A549 (cell line): ENCODE measurements at regions not wholly inside any gene's neighbourhood (a gene's known extent, or its start where the extent isn't known, plus 50 kb on each side); places are given as distances from the start of the nearest gene placed in this dataset.

Source experiments
- ATAC-seq, 2 experiments: fragments of 200-7000 bp in 1 of 2; fragments of >200 bp in 1 of 2; cut with Nextera tagmentation in 1 of 2; cut with Tn5 transposase in 1 of 2; 3 replicates each; pipeline versions ENCODE4 v1.8.0 to v1.9.1; 2018 to 2020; ENCODE audit warnings: mild to moderate bottlenecking in 1 of 2, moderate library complexity in 1 of 2
- CTCF ChIA-PET: fragments of 300-600 bp; sonication (Branson Sonifier 250); formaldehyde crosslinking; extraction: SDS; loops from one replicate; lab custom pipeline; 2021; ENCODE audit warnings: antibody characterized with exemption, inconsistent platforms; lab: Yijun Ruan, JAX
- POLR2A ChIA-PET: fragments of 350-600 bp; formaldehyde crosslinking; extraction: SDS; loops from one replicate; lab custom pipeline; 2021; ENCODE audit warnings: antibody characterized with exemption, inconsistent platforms; lab: Yijun Ruan, JAX
- DNase-seq, 2 experiments: peaks; one replicate each; pipeline versions ENCODE4 v3.0.0 to v3.0.0-alpha.2; 2011 to 2016; ENCODE audit warnings: low read depth in 1 of 2, low spot score in 1 of 2
- FAIRE-seq: peaks from 2 replicates; lab custom pipeline; 2011; peaks lifted over from hg19 to GRCh38; lab: Jason Lieb, UNC
- H3K27ac ChIP-seq, 2 experiments: fragments of >200 bp; sonication (Bioruptor Twin); formaldehyde crosslinking; 3 replicates each; pipeline ENCODE4 v1.5.1; 2016 to 2017
- H3K4me1 ChIP-seq: fragments of >200 bp; sonication (Bioruptor Twin); formaldehyde crosslinking; 3 replicates; pipeline ENCODE4 v1.6.1; 2016
- H3K4me2 ChIP-seq: fragments of >200 bp; sonication (Bioruptor Twin); formaldehyde crosslinking; 3 replicates; pipeline ENCODE4 v1.6.1; 2016
- H3K4me3 ChIP-seq: fragments of >200 bp; sonication (Bioruptor Twin); formaldehyde crosslinking; 3 replicates; pipeline ENCODE4 v1.5.1; 2016
- H3K9me3 ChIP-seq: fragments of >200 bp; sonication (Bioruptor Twin); formaldehyde crosslinking; 3 replicates; pipeline ENCODE4 v1.6.1; 2016
- CBX8 ChIP-seq: fragments of 200-600 bp; sonication (generic); IDR thresholded peaks from 2 replicates; pipeline ENCODE4 v1.6.1; 2016
- CTCF ChIP-seq: fragments of >200 bp; sonication (Bioruptor Twin); formaldehyde crosslinking; IDR thresholded peaks from 3 replicates; pipeline ENCODE4 v1.5.1; 2016
- EHF ChIP-seq: fragments of 250-450 bp; sonication (Bioruptor Pico); IDR thresholded peaks from 2 replicates; pipeline ENCODE4 v1.5.0; 2020; ENCODE audit warnings: mild to moderate bottlenecking
- FOXS1 ChIP-seq: fragments of 250-450 bp; sonication (Bioruptor Pico); IDR thresholded peaks from 2 replicates; pipeline ENCODE4 v1.5.0; 2020; ENCODE audit warnings: mild to moderate bottlenecking, moderate library complexity
- HES2 ChIP-seq: fragments of >200 bp; sonication (Bioruptor Twin); formaldehyde crosslinking; IDR thresholded peaks from 2 replicates; pipeline ENCODE4 v1.6.1; 2016
- HMGXB4 ChIP-seq: fragments of 250-450 bp; sonication (Bioruptor Pico); IDR thresholded peaks from 2 replicates; pipeline ENCODE4 v1.5.0; 2021; ENCODE audit warnings: mild to moderate bottlenecking, moderate library complexity, borderline replicate concordance
- HOXA7 ChIP-seq: fragments of 250-450 bp; sonication (Bioruptor Pico); IDR thresholded peaks from 2 replicates; pipeline ENCODE4 v1.5.0; 2020; ENCODE audit warnings: mild to moderate bottlenecking, moderate library complexity
- HOXB13 ChIP-seq: fragments of 250-450 bp; sonication (Bioruptor Pico); IDR thresholded peaks from 2 replicates; pipeline ENCODE4 v1.5.0; 2020; ENCODE audit warnings: low read depth, mild to moderate bottlenecking, moderate library complexity
- HOXB5 ChIP-seq: fragments of 250-450 bp; sonication (Bioruptor Pico); IDR thresholded peaks from 2 replicates; pipeline ENCODE4 v1.5.0; 2020; ENCODE audit warnings: mild to moderate bottlenecking, moderate library complexity
- KDM1A ChIP-seq: fragments of 200-600 bp; sonication (generic); IDR thresholded peaks from 2 replicates; pipeline ENCODE4 v1.6.1; 2016; ENCODE audit warnings: low read depth, mild to moderate bottlenecking
- MAX ChIP-seq: IDR thresholded peaks from 2 replicates; pipeline ENCODE4 v1.6.1; 2012
- MYC ChIP-seq: IDR thresholded peaks from 2 replicates; pipeline ENCODE4 v1.6.1; 2012; ENCODE audit warnings: mild to moderate bottlenecking, inconsistent platforms, low read length, improper control_type of control experiment, borderline replicate concordance
- NFE2L2 ChIP-seq: fragments of 150-350 bp; conservative IDR thresholded peaks from 2 replicates; pipeline ENCODE4 v1.6.1; 2014; ENCODE audit warnings: low read length
- NR3C1 ChIP-seq: fragments of >200 bp; sonication (Bioruptor Twin); formaldehyde crosslinking; IDR thresholded peaks from 3 replicates; pipeline ENCODE4 v1.6.1; 2017
- POLR2A ChIP-seq: IDR thresholded peaks from 2 replicates; pipeline ENCODE4 v1.6.1; 2012; ENCODE audit warnings: mild to moderate bottlenecking, low read length
- RAD21 ChIP-seq, 2 experiments: fragments of >200 bp in 1 of 2; sonication (Bioruptor Twin) in 1 of 2; formaldehyde crosslinking in 1 of 2; IDR thresholded peaks in 1 of 2; conservative IDR thresholded peaks in 1 of 2; 2 replicates in 1 of 2; 3 replicates in 1 of 2; pipeline ENCODE4 v1.6.1; 2012 to 2018; ENCODE audit warnings: inconsistent platforms in 1 of 2
- RFX5 ChIP-seq: fragments of 450-650 bp; IDR thresholded peaks from 2 replicates; pipeline ENCODE4 v1.7.1; 2014; ENCODE audit warnings: antibody characterized with exemption, mild to moderate bottlenecking, moderate library complexity
- RNF2 ChIP-seq: fragments of 200-600 bp; sonication (generic); IDR thresholded peaks from 2 replicates; pipeline ENCODE4 v1.6.1; 2016; ENCODE audit warnings: low read depth, mild to moderate bottlenecking, antibody characterized with exemption, moderate library complexity, borderline replicate concordance
- SMC3 ChIP-seq: fragments of >200 bp; sonication (Bioruptor Twin); formaldehyde crosslinking; IDR thresholded peaks from 3 replicates; pipeline ENCODE4 v1.6.1; 2018; ENCODE audit warnings: inconsistent platforms
- SREBF2 ChIP-seq: fragments of 450-650 bp; IDR thresholded peaks from 2 replicates; pipeline ENCODE4 v1.6.1; 2014; ENCODE audit warnings: mild to moderate bottlenecking, moderate library complexity
- TFCP2L1 ChIP-seq: fragments of 250-450 bp; sonication (Bioruptor Pico); IDR thresholded peaks from 2 replicates; pipeline ENCODE4 v1.5.0; 2021; ENCODE audit warnings: mild to moderate bottlenecking
- TP53 ChIP-seq: fragments of 250-450 bp; sonication (Bioruptor Pico); IDR thresholded peaks from 2 replicates; pipeline ENCODE4 v1.5.0; 2021; ENCODE audit warnings: mild to moderate bottlenecking, moderate library complexity
- USF2 ChIP-seq: fragments of 450-650 bp; IDR thresholded peaks from 2 replicates; pipeline ENCODE4 v1.6.1; 2014; ENCODE audit warnings: antibody characterized with exemption
- ZFP36 ChIP-seq: fragments of 450-650 bp; IDR thresholded peaks from 2 replicates; pipeline ENCODE4 v1.6.1; 2014; ENCODE audit warnings: borderline replicate concordance; ENCODE audit not compliant: partially characterized antibody
- ZNF302 ChIP-seq: fragments of 250-450 bp; sonication (Bioruptor Pico); IDR thresholded peaks from 2 replicates; pipeline ENCODE4 v1.9.0; 2021; ENCODE audit warnings: inconsistent platforms, mild to moderate bottlenecking, moderate library complexity
- ZSCAN20 ChIP-seq: fragments of 250-450 bp; sonication (Bioruptor Pico); IDR thresholded peaks from 2 replicates; pipeline ENCODE4 v1.8.0; 2022; ENCODE audit warnings: mild to moderate bottlenecking, moderate library complexity
- WGBS: methylation state at CpG from one replicate; pipeline ENCODE4 v1.1.6; 2017; ENCODE audit errors: missing lambda C conversion rate; 5-methylcytosine and 5-hydroxymethylcytosine counted together

GRCh38 chr2:14716319-14716718 is 83.8 kb downstream of the LRATD1 start (continued):
- TF ChIP-seq CTCF (no peak), NR3C1 (no peak), MYC (no peak), ZNF302 (CRISPR knock-in tag) (no peak), USF2 (no peak)

GRCh38 chr2:14717131-14717530 is 84.6 kb downstream of the LRATD1 start:
- FAIRE-seq: no peak
- WGBS: 6% methylated on average over 3 of the region's 3 CpGs
- ATAC-seq: no peak
- ChIA-PET CTCF (no interaction called here), POLR2A (no interaction called here)
- no peak for DNase-seq
- no peak overlapping the region for H3K4me3 ChIP-seq
- H3K27ac ChIP-seq: no peak overlapping the region
- TF ChIP-seq SMC3: no peak
- no peak for TF ChIP-seq HES2
- no peak for TF ChIP-seq MYC
- H3K4me1 ChIP-seq: no peaks in the 10 kb centered on the region
- H3K9me3 ChIP-seq: no peaks in the 10 kb centered on the region
- no peak overlapping the region for H3K4me2 ChIP-seq

GRCh38 chr2:14720319-14720718 is 87.8 kb downstream of the LRATD1 start:
- TF ChIP-seq TP53 (CRISPR knock-in tag) (no peak), FOXS1 (CRISPR knock-in tag) (no peak), MAX (no peak), SREBF2 (no peak), HOXB13 (CRISPR knock-in tag) (no peak), EHF (CRISPR knock-in tag) (no peak), NFE2L2 (no peak), POLR2A (no peak), RNF2 (no peak), HMGXB4 (CRISPR knock-in tag) (no peak), KDM1A (no peak), HOXA7 (CRISPR knock-in tag) (no peak), RAD21 (conservative IDR thresholded peaks at IDR 0.05 in 1 of 2, IDR thresholded peaks at IDR 0.05 in 1 of 2) (no peak), TFCP2L1 (CRISPR knock-in tag) (no peak), RFX5 (no peak), ZNF302 (CRISPR knock-in tag) (no peak), CBX8 (no peak), HOXB5 (CRISPR knock-in tag) (no peak), ZFP36 (no peak), ZSCAN20 (CRISPR knock-in tag) (no peak)
- no peaks in the 10 kb centered on the region for H3K9me3 ChIP-seq
- no peak for DNase-seq
- no peak for FAIRE-seq
- no peaks in the 10 kb centered on the region for H3K4me1 ChIP-seq
- 7% methylated on average over 5 of the region's 5 CpGs for WGBS
- no peak overlapping the region for H3K4me3 ChIP-seq
- ATAC-seq: no peak
- POLR2A ChIA-PET: no interaction called here
- CTCF ChIA-PET: no interaction called here
- no peak overlapping the region for H3K27ac ChIP-seq
- no peak overlapping the region for H3K4me2 ChIP-seq
